GM21423 (cell line): ENCODE measurements at regions not wholly inside any gene's neighbourhood (a gene's known extent, or its start where the extent isn't known, plus 50 kb on each side); places are given as distances from the start of the nearest gene placed in this dataset.
A peak's percentile ranks its signal among the peaks of the same experiment; 100 is the strongest.
"Not testable (repeated sequence)": the region's sequence is repeated elsewhere in the genome, so short reads cannot be mapped to it uniquely, and the experiment has no call there.

Experiments
- ATAC-seq: cut with Tn5 transposase; IDR thresholded peaks from one replicate; pipeline ENCODE4 v1.9.1; 2021; ENCODE audit warnings: mild to moderate bottlenecking, moderate library complexity; ENCODE audit not compliant: unreplicated experiment

DNA sequence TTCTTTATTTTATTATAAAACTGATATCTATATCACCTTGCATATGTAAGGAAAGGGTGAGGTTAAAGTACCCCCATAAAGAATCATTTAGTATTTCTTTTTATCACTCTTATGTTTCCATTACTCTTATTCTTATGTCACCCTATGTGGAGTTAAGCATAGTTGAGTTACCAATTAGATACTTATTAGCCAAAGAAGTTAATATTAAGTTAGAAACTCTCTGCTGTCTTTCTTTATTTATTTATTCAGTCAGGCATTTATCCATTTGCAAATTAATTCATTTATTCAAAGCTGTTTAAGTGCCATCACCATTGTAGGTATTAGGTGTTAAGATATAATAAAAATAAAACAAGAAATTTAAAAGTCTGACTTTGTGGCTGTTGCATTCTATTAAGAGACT, 1279.1 kb upstream of the CITED2 start:
- no peak for ATAC-seq

DNA sequence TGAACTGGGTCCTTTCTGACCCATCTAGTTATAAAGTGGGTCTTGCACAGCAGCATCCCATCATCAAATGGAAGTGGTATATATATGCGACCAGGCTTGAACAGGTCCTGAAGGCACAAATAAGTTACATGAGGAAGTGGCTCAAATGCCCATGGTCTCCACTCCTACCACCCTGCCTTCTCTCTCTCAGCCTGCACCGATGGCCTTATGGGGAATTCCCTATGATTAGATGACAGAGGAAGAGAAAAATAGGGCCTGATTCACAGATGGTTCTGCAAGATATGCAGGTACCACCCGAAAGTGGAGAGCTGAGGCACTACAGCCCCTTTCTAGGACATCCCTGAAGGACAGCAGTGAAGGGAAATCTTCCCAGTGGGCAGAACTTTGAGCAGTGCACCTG, 1275.1 kb upstream of the CITED2 start:
- not testable (repeated sequence) for ATAC-seq

DNA sequence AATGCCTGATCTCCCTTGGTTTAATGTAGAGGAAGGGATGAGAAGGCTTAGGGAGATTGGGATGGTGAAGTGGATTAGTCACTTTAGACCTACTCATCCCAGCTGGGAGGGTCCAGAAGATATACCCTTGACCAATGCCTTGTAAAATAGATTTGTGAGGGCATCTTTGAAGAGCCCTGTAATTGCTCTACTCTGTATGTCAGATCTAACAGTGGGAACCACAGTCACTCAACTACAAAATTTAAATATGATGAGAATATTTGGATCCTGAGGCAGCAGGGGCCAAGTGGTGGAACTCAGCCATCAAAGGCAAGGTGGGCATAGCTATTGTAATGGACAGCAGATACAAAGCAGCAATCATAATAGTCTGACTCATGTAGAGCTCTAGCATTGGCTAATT, 1272.9 kb upstream of the CITED2 start:
- not testable (repeated sequence) for ATAC-seq

DNA sequence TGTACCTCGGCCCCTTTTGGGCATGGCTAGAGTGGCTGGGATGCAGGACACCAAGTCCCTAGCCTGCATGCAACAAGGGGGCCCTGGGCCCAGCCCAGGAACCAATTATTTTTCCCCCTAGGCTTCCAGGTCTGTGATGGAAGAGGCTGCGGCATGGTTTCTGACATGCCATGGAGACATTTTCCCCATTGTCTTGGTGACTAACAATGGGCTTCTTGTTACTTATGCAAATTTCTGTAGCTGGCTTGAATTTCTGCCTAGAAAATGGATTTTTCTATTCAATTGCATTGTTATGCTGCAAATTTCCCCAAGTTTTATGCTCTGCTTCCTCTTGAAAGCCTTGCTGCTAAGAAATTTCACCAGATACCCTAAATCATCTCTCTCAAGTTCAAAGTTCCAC, 1269.6 kb upstream of the CITED2 start:
- no peak for ATAC-seq

DNA sequence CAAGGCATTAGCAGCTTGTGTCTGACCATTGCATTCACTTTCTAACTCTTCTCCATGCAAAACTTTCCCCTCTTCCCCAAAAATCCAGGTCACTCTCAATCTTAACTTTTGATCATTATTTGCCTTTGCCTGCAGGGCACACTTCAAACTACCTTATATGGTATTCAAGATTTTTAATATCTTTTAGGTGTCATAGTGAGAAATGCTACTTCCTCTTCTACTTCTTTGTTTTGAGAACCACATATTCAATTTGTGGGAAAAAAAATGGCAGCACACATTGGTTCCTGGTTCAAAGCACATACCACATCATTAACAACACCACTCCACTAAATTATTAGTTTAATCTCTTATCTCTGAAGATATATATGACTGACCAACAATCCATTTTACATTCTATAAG, 1267.0 kb upstream of the CITED2 start:
- ATAC-seq: peak; percentile 79

DNA sequence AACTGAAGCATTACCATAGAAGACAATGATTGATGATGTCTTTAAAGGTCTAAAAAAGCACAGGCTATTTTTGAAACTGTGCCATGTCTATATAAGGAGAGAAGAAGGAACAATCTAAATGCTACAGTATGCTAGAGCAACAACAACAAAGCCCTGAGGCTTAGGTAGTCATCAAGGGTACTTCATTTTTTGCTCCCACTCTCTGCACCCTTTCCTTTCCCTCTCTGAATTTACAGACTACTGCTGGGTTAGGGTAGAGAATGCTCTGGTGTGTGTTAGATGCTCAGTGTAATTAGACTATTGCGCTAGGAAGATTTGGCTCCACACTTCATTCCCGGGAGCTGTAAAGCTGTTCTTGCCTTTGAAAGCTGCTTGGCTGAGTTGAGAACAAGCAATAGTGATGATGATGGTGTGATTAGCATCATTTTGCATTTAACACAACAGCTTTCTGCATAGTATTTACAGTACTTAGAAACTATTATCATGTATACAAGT, 1262.5 kb upstream of the CITED2 start:
- no peak for ATAC-seq

DNA sequence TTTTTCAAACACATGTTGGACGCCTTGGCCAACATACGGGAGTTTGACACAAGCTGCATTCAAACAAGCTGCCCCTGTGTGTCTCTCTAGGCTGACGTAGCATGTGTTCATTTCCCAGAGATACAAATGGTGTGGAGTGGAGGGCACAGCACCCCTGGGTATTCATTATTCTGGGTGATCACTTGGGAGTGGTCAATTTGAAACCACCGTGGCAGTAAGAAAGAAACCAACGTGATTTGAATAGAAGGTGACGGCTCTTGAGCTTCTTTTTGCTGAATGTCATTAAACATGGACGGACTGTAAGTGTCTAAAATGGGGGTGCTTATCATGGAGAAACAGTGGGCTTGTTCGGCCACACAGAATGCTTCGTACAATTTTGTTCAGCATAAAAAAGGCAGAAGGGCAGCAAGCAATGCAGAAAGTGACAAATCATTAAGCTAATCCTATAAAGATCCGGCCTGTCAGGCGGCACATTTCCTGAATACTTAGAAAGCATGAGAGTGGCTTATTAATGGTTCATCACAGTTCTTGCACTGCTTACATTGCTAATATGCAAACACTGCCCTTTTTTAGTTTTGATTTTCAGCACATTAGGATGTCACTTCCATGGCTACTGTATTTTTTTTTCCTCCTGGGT, 1261.9 kb upstream of the CITED2 start:
- ATAC-seq: no peak

DNA sequence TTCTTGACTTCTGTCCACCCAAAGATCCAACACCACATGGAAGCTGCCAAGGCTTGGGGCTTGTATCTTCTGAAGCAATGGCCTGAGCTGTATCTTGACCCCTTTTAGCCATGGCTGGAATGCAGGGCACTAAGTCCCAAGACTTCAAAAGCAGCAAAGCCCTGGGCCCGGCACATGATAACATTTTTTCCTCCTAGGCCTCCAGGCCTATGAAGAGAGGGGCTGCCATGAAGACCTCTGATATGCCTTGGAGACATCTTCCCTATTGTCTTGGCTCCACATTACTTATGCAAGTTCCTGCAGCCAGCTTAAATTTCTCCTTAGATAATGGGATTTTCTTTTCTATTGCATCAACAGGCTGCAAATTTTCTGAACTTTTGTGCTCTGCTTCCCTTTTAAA, 1252.6 kb upstream of the CITED2 start:
- no peak for ATAC-seq

DNA sequence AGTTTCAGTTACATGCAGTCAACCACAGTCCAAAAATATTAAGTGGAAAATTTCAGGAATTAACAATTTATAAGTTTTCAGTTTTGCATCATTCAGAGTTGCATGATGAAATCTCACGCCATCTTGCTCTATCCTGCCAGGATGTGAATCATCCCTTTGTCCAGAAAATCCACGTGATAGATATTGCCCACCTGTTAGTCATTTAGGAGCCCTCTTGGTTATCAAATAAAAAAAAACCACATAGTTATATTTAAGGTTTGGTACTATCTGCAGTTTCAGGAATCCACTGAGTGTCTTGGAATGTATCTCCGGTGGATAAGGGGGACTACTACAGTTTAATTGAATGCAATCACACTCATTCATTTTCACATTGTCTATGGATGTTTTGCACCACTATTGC, 1249.0 kb upstream of the CITED2 start:
- no peak for ATAC-seq

DNA sequence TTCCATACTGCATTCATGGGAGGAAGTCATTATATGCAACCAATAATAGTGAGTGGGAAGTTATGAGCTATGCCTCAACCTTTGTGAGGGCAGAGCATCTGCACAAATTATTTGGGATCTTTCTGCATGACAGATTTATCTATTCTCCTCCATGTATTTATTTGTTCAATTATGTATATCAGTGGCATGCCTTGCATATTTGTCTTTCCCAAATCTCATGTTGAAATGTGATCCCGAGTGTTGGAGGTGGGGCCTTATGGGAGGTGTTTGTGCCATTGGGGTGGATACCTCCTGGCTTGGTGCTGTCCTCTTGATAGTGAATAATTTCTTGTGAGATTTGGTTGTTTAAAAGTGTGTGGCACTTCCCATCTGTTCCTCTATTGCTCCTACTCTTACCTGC, 1246.0 kb upstream of the CITED2 start:
- ATAC-seq: no peak

DNA sequence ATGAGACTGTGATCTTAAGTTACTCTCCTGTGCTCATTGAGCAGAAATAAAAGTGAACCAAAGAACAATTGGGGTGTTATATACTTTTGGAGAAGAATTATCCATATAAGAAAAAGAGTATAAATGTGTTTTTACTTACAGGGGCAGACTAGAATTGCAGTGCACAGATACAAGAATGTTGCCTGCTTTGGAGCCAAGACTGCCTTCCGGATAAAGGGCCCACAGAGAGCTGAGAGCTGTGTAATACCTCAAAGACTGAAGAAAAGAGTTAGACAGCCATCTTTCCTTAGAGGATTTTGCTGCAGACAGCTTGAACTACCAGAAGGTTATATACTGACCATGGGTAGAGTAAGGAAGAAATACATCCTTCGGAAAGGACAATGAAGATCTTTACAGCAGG, 1235.5 kb upstream of the CITED2 start:
- no peak for ATAC-seq

DNA sequence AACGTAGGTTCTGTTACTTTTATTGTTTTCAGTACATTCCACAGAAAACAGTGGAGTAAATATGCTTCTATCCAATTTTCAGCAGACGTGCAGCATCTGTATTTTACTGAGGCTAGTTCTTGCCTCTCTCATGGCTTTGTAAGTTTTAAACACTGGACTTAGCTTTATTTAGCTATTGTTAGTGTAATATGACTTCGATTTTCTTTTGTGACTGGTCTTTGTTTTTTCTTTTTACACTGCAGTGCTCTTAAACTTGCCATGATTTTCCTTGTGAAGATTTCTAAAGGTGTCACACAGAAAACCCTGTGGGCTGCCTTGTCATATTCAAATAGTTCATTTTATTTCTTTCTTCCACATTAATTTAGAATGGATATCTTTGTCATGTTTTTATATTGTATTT, 1234.9 kb upstream of the CITED2 start:
- no peak for ATAC-seq

DNA sequence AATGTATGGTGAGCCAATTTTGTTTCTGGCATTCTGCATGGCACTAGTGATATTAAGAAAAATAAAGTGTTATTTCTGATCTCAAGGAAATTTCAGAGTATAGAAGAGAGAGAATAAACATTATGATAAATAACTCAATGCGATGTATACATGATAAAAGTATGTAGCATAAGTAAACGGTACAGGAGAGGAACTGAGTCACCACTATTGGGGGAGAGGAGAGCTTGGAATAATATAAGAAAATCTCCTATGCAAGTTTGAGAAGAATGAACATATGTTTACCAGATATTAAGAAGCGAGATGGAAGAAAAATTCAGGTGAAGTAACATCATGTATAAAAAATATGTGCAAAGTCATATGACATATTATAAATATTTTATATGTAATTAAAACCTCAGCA, 1230.3 kb upstream of the CITED2 start:
- no peak for ATAC-seq

DNA sequence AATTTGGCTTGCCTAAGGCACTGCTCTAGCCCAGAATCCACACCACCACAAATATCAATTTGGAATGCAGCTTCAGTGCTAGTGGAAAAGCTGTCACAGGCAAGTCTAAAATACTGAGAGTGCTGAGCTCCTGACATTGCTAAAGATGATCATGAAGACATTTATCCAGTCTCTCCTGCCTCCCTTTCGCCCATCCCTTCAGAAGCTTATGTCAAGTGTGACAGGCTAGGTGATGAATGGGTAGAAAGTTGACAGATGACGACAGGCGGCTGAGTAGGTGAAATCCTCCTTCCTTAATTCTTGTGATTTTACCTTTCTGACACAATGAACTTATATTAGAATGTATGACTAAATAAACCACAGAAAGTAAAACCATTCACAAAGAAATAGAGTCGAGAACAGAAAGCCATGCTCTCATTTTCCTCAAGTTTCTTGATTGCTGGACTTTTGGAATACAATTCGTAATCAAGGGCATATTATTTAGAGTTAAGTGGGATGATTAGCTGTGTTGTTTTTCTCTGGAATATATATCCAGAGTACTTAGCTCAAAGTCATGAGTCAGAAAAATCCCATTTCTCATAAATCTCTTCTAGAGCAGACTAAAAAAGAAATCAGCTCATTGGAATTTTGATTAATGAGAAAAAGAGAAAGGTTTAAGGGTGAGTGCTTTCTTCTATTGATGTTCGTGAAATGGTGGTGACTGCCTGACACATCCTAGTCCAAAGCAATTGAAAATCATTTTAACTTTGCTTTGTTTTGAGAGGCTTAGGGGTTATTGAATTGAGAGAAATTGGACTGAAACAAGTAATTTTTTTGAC, 1228.2 kb upstream of the CITED2 start:
- ATAC-seq: no peak

DNA sequence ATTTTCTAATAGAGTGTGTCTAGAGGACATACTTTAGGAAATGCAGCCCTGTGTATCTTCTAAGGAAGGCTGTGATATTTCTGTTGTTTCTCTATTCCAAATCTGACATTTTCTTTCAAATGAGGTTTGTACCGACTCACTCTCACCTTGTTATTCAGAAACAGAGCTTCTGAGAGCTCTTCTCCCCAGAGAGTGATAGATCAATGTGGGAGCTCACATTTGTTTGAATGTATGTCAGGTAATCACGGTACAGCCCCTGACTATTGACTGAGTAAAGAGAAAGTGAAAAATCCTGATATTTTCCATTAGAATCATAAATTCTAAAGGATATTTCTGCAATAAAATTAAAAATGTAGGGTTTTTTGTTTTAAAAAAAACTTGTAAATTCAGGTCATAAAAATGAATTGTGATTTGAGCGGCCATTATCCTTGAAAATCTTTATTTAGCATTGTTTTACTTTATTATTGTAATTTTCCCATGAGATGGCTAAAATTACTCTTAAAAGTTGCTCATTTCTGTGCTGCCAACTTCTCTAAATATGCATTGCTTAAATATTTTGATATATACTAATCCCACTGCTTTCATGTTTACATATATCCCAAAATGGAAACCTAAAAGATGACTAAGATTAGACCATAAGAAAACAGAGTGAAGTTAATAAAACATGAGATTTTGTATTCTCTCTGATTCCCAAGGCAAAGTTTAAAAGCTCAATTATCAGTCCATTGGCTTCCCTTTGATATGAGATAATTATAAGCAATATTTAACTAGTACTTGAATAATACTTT, 1226.8 kb upstream of the CITED2 start:
- ATAC-seq: no peak

DNA sequence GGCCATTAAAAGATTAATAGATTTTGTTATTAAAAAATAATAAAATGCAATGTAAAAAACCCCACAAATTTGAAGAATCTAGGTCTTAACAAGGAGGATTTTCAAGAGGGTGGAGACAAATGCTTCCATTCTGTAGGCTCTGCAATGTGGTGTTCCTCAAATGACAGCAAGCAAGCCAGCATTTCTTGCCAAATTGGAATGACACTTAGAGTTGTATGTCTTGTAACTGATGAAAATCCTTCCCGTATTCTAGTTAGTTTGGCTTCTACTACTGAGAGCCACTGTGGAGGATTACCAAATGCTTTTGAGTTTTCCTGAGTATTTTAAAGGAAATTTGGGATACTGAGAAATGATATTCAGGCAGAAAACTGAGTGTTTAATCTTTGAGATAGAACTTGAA, 1225.5 kb upstream of the CITED2 start:
- no peak for ATAC-seq

DNA sequence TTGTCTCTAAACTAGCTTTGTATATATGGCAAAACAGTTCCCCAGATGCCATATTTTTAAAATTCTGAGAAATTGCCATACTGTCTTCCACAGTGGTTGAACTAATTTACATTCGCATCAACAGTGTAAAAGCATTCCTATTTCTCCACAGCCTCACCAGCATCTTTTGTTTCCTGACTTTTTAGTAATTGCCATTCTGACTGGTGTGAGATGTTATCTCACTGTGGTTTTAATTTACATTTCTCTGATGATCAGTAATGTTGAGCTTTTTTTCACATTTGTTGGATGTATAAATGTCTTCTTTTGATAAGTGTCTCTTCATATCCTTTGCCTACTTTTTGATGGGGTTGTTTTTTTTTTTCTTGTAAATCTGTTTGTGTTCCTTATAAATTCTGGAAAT, 1222.7 kb upstream of the CITED2 start:
- ATAC-seq: no peak

DNA sequence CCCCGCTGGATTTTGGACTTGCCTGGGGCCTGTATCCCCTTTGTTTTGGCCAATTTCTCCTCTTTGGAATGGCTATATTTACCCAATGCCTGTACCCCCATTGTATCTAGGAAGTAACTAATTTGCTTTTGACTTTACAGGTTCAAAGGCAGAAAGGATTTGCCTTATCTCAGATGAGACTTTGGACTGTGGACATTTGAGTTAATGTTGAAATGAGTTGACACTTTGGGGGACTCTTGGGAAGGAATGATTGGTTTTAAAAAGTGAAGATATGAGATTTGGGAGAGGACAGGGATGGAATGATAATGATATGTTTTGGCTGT, 1220.3 kb upstream of the CITED2 start:
- ATAC-seq: no peak

DNA sequence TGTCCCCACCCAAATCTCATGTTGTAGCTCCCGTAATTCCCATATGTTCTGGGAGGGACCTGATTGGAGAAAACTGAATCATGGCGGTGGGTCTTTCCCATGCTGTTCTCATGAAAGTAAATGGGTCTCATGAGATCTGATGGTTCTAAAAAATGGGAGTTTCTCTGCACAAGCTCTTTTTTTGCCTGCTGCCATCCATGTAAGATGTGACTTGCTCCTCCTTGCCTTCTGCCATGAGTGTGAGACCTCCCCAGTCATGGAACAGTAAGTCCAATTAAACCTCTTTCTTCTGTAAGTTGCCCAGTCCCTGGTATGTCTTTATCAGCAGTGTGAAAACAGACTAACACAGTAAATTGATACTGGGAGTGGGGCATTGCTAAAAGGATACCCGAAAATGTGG, 1218.4 kb upstream of the CITED2 start:
- ATAC-seq: no peak

DNA sequence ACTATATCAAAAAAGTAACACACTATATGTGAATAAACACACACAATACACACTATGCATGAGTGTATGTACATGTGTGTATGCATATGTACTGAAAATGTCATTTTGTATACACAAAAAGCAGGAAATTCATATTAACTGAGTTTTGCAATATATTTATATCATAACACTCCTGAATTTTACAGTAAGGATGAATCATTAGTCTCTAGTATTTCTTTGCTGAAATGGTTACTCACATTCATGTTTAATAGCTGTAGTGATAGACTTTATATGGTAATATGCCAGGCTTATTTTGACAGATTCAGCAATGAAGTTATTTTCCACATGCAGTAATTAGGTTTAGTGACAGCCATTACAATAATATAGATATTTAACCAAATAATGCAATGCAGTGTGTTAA, 1216.2 kb upstream of the CITED2 start:
- no peak for ATAC-seq

DNA sequence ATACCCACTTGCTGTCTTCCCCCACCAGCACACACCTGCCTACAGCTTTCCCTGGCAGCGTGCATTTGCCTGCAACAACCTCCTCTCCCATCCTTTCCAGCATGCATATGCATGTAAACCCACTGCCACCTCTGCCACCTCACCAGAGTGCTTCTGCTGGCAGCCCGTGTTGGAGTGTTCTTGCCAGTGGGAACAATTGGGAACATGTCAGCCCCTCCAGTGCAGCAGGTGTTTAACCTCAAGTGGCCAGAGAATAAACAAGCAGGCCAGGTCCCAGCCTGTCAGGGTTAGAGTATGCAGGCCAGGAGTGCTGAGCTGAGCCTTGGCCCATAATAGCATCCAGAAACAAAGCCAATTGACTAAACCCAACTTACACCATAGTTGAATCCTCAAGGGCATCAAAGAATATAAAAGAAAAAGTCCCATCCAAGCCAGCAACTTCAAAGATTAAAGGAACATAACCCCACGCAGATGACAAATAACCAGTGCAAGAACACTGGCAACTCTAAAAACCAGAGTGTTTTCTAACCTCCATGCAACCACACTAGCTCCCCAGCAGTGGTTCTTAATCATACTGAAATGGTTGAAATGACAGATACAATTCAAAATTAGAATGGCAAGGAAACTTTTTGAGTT, 1212.1 kb upstream of the CITED2 start:
- peak; percentile 66 for ATAC-seq
